Calu3 (cell line): ENCODE measurements at regions not wholly inside any gene's neighbourhood (a gene's known extent, or its start where the extent isn't known, plus 50 kb on each side); places are given as distances from the start of the nearest gene placed in this dataset.

Experiments used
- BruUV-seq: library from RNA; stranded (reverse); fragments of 400-500 nt; replicated peaks from 2 replicates; lab custom pipeline; 2021; lab: Mats Ljungman, UMichigan
- CTCF ChIA-PET: fragments of 300-600 bp; sonication (Branson Sonifier 250); formaldehyde crosslinking; loops from one replicate; lab custom pipeline; 2022; ENCODE audit warnings: antibody characterized with exemption; lab: Charles Lee
- DNase-seq: peaks from one replicate; pipeline ENCODE4 v3.0.0; 2022
- H3K27ac Mint-ChIP-seq: one replicate; pipeline ENCODE4 v1.8.0; 2022; ENCODE audit warnings: mixed read lengths; ENCODE audit not compliant: unreplicated experiment
- H3K27me3 Mint-ChIP-seq: one replicate; pipeline ENCODE4 v1.8.0; 2022; ENCODE audit warnings: mixed read lengths; ENCODE audit not compliant: unreplicated experiment
- H3K36me3 Mint-ChIP-seq: one replicate; pipeline ENCODE4 v1.8.0; 2022; ENCODE audit warnings: mild to moderate bottlenecking, moderate library complexity, mixed read lengths; ENCODE audit not compliant: insufficient read depth, unreplicated experiment
- H3K4me1 Mint-ChIP-seq: one replicate; pipeline ENCODE4 v1.8.0; 2022; ENCODE audit warnings: mild to moderate bottlenecking, low read depth, mixed read lengths; ENCODE audit not compliant: unreplicated experiment
- H3K4me3 Mint-ChIP-seq: one replicate; pipeline ENCODE4 v1.8.0; 2022; ENCODE audit warnings: mild to moderate bottlenecking, low read depth, moderate library complexity, mixed read lengths; ENCODE audit not compliant: unreplicated experiment
- H3K9me3 Mint-ChIP-seq: one replicate; pipeline ENCODE4 v1.8.0; 2022; ENCODE audit warnings: low read depth, mixed read lengths; ENCODE audit not compliant: unreplicated experiment
- intact Hi-C: fragments of 100-400 bp; cut with micrococcal nuclease; formaldehyde crosslinking; loops from one replicate; pipeline ENCODE4 v1.10.0; 2022; ENCODE audit not compliant: unreplicated experiment
- TF ChIP-seq, protein P1 (sequence below): fragments of 200-600 bp; IDR thresholded peaks from one replicate; pipeline ENCODE4 v1.8.0; 2022; ENCODE audit warnings: antibody characterized with exemption; ENCODE audit not compliant: unreplicated experiment

DNA sequence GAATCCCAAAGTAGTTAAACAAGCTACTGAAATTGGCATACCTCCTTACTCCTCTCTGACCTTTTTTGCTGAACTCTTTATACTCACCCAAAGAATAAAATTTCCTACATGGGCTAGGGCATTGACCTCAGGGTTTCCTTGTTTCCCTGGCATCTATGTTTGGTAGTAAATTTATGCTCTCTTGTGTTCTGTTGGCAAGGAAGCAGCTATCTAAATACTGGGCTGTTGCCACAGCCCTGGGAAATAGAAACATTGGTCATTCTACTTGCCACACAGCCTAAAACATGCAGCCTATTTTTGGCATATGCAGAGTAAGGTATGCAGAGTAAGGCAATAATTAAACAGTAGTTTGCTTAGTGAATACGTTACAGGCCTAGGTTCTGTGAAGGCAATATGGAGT lies 351.4 kb downstream of the HLX start:
- TF ChIP-seq, protein P1, sequence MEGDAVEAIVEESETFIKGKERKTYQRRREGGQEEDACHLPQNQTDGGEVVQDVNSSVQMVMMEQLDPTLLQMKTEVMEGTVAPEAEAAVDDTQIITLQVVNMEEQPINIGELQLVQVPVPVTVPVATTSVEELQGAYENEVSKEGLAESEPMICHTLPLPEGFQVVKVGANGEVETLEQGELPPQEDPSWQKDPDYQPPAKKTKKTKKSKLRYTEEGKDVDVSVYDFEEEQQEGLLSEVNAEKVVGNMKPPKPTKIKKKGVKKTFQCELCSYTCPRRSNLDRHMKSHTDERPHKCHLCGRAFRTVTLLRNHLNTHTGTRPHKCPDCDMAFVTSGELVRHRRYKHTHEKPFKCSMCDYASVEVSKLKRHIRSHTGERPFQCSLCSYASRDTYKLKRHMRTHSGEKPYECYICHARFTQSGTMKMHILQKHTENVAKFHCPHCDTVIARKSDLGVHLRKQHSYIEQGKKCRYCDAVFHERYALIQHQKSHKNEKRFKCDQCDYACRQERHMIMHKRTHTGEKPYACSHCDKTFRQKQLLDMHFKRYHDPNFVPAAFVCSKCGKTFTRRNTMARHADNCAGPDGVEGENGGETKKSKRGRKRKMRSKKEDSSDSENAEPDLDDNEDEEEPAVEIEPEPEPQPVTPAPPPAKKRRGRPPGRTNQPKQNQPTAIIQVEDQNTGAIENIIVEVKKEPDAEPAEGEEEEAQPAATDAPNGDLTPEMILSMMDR: no peak
- no peak overlapping the region for H3K4me3 Mint-ChIP-seq
- no peaks in the 10 kb centered on the region for H3K27me3 Mint-ChIP-seq
- CTCF ChIA-PET: interaction anchor here (1.2 kb wide), 1 partner anchor 28 kb away, joined by 4 read pairs; no protein-coding TSS in a partner anchor
- DNase-seq: peak; percentile 7
- intact Hi-C loops: loop anchor here (10.0 kb wide), 1 partner anchor 204 kb away; no protein-coding TSS in a partner anchor
- H3K4me1 Mint-ChIP-seq: peaks cover 8% of the 10 kb centered on the region
- H3K36me3 Mint-ChIP-seq: no peaks in the 10 kb centered on the region
- BruUV-seq: no TSS peak
- H3K27ac Mint-ChIP-seq: no peak overlapping the region
- H3K9me3 Mint-ChIP-seq: no peaks in the 10 kb centered on the region

DNA sequence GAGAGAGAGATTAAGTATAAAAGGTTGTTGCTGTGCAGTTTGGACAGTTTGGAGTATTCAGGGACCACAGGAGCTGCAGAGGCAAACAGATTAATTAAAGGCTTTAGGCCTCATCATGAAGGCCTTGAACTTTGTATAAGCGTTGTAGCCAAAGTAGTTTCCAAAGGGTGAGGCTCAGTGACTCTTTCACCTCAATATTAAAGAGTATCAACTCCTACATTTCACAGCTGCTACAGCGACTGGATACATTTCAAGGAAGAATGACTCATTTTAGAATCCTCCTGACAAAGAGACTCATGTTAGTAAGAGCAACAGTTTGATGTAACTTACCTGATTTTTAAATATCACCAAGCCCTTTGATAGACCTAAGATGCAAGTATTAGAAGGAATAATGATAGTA lies 355.5 kb downstream of the HLX start:
- Mint-ChIP-seq H3K27ac (no peak overlapping the region), H3K4me3 (no peak overlapping the region), H3K36me3 (no peaks in the 10 kb centered on the region), H3K4me1 (peaks cover 8% of the 10 kb centered on the region), H3K27me3 (no peaks in the 10 kb centered on the region), H3K9me3 (no peaks in the 10 kb centered on the region)
- TF ChIP-seq, protein P1: no peak
- DNase-seq: no peak
- no TSS peak for BruUV-seq
- intact Hi-C loops: loop anchor here (10.0 kb wide), 1 partner anchor 200 kb away; no protein-coding TSS in a partner anchor
- CTCF ChIA-PET: no interaction called here

DNA sequence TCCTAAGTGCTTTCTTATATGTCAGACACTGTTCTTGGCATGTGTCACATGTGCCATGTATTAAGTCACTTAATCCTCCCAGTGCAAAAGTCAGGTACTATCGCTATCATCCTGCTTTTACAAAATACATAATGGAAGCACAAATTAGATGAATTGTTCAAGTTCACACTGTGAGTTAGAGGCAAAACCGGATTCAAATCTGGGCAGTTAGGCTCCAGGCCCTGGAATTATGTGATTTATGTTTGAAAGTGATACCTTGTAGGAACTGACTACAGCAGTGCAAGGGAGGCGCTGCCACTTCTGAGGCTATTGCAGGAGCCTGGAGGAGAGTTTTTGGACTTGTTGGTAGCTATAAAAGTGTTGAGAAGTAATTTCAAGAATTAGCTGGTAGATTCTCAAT lies 358.3 kb downstream of the HLX start:
- Mint-ChIP-seq H3K4me1 (no peaks in the 10 kb centered on the region), H3K36me3 (no peaks in the 10 kb centered on the region), H3K4me3 (no peak overlapping the region), H3K27ac (no peak overlapping the region), H3K27me3 (no peaks in the 10 kb centered on the region), H3K9me3 (no peaks in the 10 kb centered on the region)
- CTCF ChIA-PET: no interaction called here
- BruUV-seq: no TSS peak
- DNase-seq: no peak
- TF ChIP-seq, protein P1: no peak
- intact Hi-C loops: loop anchor here (10.0 kb wide), 1 partner anchor 197 kb away; no protein-coding TSS in a partner anchor

DNA sequence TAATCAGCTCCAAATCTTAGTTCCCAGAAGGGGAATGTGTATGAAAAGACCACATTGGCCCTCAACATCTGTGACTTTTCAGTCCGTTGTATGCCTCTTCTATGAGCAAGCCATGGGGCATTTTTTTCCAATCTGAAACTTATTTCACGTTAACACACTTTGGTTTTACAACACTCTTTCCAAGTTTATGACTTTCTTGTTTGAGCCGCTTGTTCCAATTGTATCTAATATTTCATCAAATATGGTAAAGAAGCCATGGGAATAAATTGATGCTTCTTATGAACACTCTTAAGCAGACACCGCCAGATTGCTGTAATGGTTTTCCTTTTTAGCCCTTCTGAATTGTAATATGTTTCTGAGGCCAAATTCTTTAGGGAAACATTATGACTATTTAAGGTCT lies 359.9 kb downstream of the HLX start:
- BruUV-seq: no TSS peak
- no peaks in the 10 kb centered on the region for H3K36me3 Mint-ChIP-seq
- H3K9me3 Mint-ChIP-seq: no peaks in the 10 kb centered on the region
- TF ChIP-seq, protein P1: no peak
- intact Hi-C loops: loop anchor here (10.0 kb wide), 1 partner anchor 196 kb away; no protein-coding TSS in a partner anchor
- no peak overlapping the region for H3K27ac Mint-ChIP-seq
- no peaks in the 10 kb centered on the region for H3K4me1 Mint-ChIP-seq
- DNase-seq: no peak
- CTCF ChIA-PET: no interaction called here
- H3K27me3 Mint-ChIP-seq: no peaks in the 10 kb centered on the region
- no peak overlapping the region for H3K4me3 Mint-ChIP-seq
